Spleen (tissue), 11 donors: ENCODE measurements at regions not wholly inside any gene's neighbourhood (a gene's known extent, or its start where the extent isn't known, plus 50 kb on each side); places are given as distances from the start of the nearest gene placed in this dataset.

Experiments
- DNase-seq: peaks from one replicate; pipeline ENCODE4 v3.0.0-alpha.2; 2020
- H3K27ac ChIP-seq, 8 donors: fragments of 200-600 bp; sonication (generic) in 7 of 8; 1 replicate in 4 of 8; 2 replicates in 4 of 8; pipeline versions ENCODE4 v1.5.0 to v1.8.0; 2016 to 2021; ENCODE audit warnings: inconsistent platforms in 4 of 8, mild to moderate bottlenecking in 4 of 8, moderate library complexity in 1 of 8
- H3K27me3 ChIP-seq, 7 donors: fragments of 200-600 bp; sonication (generic) in 6 of 7; replicated peaks in 1 of 7; 1 replicate in 4 of 7; 2 replicates in 3 of 7; pipeline versions ENCODE4 v1.5.0 to v1.8.0; 2016 to 2021; ENCODE audit warnings: inconsistent platforms in 3 of 7, mild to moderate bottlenecking in 1 of 7
- H3K36me3 ChIP-seq, 6 donors: fragments of 200-600 bp; sonication (generic) in 5 of 6; 1 replicate in 4 of 6; 2 replicates in 2 of 6; pipeline versions ENCODE4 v1.5.0 to v1.8.0; 2016 to 2021; ENCODE audit warnings: inconsistent platforms in 2 of 6
- H3K4me1 ChIP-seq, 6 donors: fragments of 200-600 bp; sonication (generic) in 5 of 6; 1 replicate in 3 of 6; 2 replicates in 3 of 6; pipeline versions ENCODE4 v1.5.0 to v1.8.0; 2016 to 2021; ENCODE audit warnings: inconsistent platforms in 3 of 6
- H3K4me3 ChIP-seq, 8 donors: fragments of 200-600 bp; sonication (generic) in 7 of 8; 1 replicate in 4 of 8; 2 replicates in 4 of 8; pipeline versions ENCODE4 v1.5.0 to v1.8.0; 2016 to 2021; ENCODE audit warnings: inconsistent platforms in 4 of 8, mild to moderate bottlenecking in 4 of 8, moderate library complexity in 2 of 8
- H3K9me3 ChIP-seq, 8 donors: fragments of 200-600 bp; sonication (generic) in 7 of 8; 1 replicate in 4 of 8; 2 replicates in 4 of 8; pipeline versions ENCODE4 v1.5.0 to v1.8.0; 2016 to 2021; ENCODE audit warnings: inconsistent platforms in 4 of 8
- POLR2A ChIP-seq, 3 donors: fragments of 450-650 bp; IDR thresholded peaks; one replicate each; pipeline ENCODE4 v1.5.1; 2017; ENCODE audit warnings: antibody characterized with exemption in 3 of 3, mild to moderate bottlenecking in 1 of 3
- POLR2AphosphoS5 ChIP-seq, 3 donors: sonication (generic); formaldehyde crosslinking; IDR thresholded peaks; one replicate each; pipeline ENCODE4 v1.5.1; 2017; ENCODE audit warnings: antibody characterized with exemption in 3 of 3
- WGBS, 5 donors: extraction: QIAGEN DNeasy Blood & Tissue Kit in 3 of 5; methylation state at CpG; one replicate each; pipeline versions ENCODE4 v1.1.5 to v1.1.7; 2013 to 2018; 5-methylcytosine and 5-hydroxymethylcytosine counted together
- intact Hi-C: fragments of 100-400 bp; cut with DNase I; formaldehyde crosslinking; loops from one replicate; pipeline ENCODE4 v1.15.0; 2023; ENCODE audit warnings: low total_unique reads
- TF ChIP-seq, protein P1 (sequence below), 11 experiments: fragments of 200-600 bp in 7 of 11; fragments of 450-650 bp in 4 of 11; sonication (generic) in 4 of 11; IDR thresholded peaks in 8 of 11; conservative IDR thresholded peaks in 3 of 11; 1 replicate in 7 of 11; 2 replicates in 4 of 11; pipeline versions ENCODE4 v1.4.0 to v1.8.0; 2016 to 2021; ENCODE audit warnings: antibody characterized with exemption in 11 of 11, inconsistent platforms in 4 of 11, mild to moderate bottlenecking in 1 of 11
- donor health status: healthy with polysubstance abuse.
- donor health status: DM: no; HTN: no; CAD: no; lungs with moderate emphysema.
- donor health status: DM: no; HTN: no; CAD: no.
- donor health status: Bipolar disorder and iron deficiency.
- donor health status: healthy.
- donor health status: DM: no; HTN: no; CAD: no.
- donor health status: DM: yes; HTN: yes; CAD: no.

DNA sequence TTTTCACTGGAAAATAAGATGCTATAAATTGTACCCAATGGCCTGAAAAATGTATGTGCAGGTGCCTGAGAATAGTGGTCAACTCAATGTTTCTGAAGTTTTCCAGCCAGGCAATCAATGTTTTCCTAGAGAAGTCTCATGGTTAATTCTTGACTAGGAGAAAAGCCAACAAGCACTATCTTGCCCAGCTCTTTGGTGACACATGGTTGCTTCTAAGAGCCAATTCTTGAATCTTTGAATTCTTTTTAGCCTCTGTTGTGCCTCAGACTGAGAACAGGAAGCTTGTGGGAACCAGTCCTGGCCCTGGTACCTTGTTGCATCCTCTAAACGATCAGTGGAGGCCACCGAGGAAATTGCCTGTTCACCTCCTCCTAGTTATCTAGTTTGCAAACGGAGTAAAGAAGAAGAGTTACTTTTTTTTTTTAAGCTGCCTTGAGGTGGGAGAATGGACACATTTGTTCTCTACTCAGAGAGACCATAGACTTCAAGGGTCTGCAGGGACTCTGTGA is 144.0 kb upstream of the MKLN1 start:
- intact Hi-C loops = no loop called here
- TF ChIP-seq, protein P1, sequence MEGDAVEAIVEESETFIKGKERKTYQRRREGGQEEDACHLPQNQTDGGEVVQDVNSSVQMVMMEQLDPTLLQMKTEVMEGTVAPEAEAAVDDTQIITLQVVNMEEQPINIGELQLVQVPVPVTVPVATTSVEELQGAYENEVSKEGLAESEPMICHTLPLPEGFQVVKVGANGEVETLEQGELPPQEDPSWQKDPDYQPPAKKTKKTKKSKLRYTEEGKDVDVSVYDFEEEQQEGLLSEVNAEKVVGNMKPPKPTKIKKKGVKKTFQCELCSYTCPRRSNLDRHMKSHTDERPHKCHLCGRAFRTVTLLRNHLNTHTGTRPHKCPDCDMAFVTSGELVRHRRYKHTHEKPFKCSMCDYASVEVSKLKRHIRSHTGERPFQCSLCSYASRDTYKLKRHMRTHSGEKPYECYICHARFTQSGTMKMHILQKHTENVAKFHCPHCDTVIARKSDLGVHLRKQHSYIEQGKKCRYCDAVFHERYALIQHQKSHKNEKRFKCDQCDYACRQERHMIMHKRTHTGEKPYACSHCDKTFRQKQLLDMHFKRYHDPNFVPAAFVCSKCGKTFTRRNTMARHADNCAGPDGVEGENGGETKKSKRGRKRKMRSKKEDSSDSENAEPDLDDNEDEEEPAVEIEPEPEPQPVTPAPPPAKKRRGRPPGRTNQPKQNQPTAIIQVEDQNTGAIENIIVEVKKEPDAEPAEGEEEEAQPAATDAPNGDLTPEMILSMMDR (IDR thresholded peaks at IDR 0.05 in 8 of 11, conservative IDR thresholded peaks at IDR 0.05 in 3 of 11) = no peak
- no peak for TF ChIP-seq POLR2AphosphoS5 (IDR thresholded peaks at IDR 0.05)
- TF ChIP-seq POLR2A (IDR thresholded peaks at IDR 0.05) = no peak
- H3K27me3 ChIP-seq = no peaks in the 10 kb centered on the region
- H3K4me1 ChIP-seq = peaks cover 3 to 21% (median 7%) of the 10 kb centered on the region in 6 donors
- no peak overlapping the region for H3K27ac ChIP-seq
- WGBS, 5 donors = 16 to 34% (median 20%) methylated on average over 3 of the region's 3 CpGs
- H3K9me3 ChIP-seq = no peaks in the 10 kb centered on the region
- DNase-seq = no peak
- no peak overlapping the region for H3K4me3 ChIP-seq
- H3K36me3 ChIP-seq = no peaks in the 10 kb centered on the region

DNA sequence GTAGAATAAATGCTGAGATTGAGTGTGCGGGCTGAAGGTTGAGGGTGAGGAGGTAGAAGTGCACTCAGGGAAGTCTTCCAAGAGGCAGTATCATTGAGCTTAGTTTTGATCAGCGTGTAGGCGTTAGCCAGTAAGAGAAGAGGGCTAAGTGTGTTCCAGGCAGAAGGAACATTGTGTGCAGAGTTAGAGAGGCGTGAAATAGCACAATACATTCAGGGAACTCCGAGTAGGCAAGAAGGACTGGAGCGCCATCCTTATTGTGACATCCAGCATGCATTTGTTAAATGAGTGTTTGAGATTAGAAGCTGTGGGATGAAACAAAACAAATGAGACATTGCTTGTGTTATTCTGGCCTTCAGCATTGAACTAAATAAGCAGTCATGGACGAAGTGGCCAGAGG is 140.9 kb upstream of the MKLN1 start:
- TF ChIP-seq POLR2AphosphoS5 (IDR thresholded peaks at IDR 0.05) = no peak
- TF ChIP-seq, protein P1 (IDR thresholded peaks at IDR 0.05 in 8 of 11, conservative IDR thresholded peaks at IDR 0.05 in 3 of 11) = no peak
- TF ChIP-seq POLR2A (IDR thresholded peaks at IDR 0.05) = no peak
- intact Hi-C loops = no loop called here
- Histone ChIP-seq H3K4me3 (no peak overlapping the region), H3K27me3 (no peaks in the 10 kb centered on the region), H3K36me3 (no peaks in the 10 kb centered on the region), H3K27ac (no peak overlapping the region), H3K9me3 (no peaks in the 10 kb centered on the region), H3K4me1 (peaks cover 3 to 28% (median 13%) of the 10 kb centered on the region in 6 donors)
- WGBS, 5 donors = 91 to 96% (median 93%) methylated on average over 7 of the region's 7 CpGs
- no peak for DNase-seq

DNA sequence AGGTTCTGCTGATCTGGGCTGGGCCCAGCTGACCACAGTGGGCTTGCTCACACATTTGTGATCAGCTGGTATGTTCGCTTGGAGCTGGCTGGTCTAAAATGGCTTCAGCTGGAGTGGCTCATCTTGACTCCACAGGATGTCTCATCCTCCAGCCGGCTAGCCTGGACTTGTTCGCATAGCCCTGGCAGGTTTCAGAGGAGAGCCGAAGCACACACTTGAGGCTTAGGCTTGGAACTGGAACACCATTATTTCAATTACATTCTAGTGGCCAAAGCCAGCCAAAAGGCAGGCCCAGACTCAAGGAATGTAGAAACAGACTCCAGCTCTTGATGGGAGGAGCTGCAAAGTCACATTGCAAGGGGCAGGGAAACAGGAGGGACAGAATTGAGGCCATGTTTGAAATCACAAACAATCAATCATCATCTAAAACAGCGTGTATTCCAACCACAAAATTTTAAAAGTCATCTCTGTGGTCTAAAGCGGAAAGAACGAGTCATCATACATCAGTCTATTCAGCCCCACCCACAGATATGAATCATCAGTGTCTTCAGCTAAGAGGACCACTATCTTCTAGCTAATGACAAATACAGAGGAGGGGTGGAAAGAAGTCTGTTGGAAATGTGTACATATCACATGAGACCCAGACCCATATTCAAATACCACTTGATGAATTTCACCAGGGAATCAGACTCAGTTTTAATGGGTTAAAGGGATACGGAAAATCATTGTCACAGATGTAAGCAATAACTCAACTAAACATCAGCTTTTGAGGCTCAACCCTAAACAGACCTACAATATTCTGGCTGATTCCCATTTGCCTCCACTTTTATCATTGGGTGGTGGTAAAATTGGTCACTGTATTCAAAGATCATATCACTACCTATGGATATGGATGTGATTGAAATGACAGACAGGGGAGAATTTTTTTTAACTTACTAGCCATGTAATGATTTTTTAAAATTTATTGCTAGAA is 139.0 kb upstream of the MKLN1 start:
- peak overlapping the region in 6 of 8 donors; percentile 7 to 71 (median 48) for H3K27ac ChIP-seq
- WGBS, 5 donors = 46 to 67% (median 61%) methylated on average over 6 to 8 of the region's 8 CpGs
- no peak overlapping the region for H3K4me3 ChIP-seq
- H3K4me1 ChIP-seq = peaks cover 3 to 21% (median 11%) of the 10 kb centered on the region in 6 donors
- no peaks in the 10 kb centered on the region for H3K36me3 ChIP-seq
- intact Hi-C loops = no loop called here
- H3K27me3 ChIP-seq = no peaks in the 10 kb centered on the region
- TF ChIP-seq POLR2A (IDR thresholded peaks at IDR 0.05) (no peak), POLR2AphosphoS5 (IDR thresholded peaks at IDR 0.05) (peak in 1 of 3 donors; percentile 20)
- TF ChIP-seq, protein P1 (IDR thresholded peaks at IDR 0.05 in 8 of 11, conservative IDR thresholded peaks at IDR 0.05 in 3 of 11) = no peak
- no peak for DNase-seq
- H3K9me3 ChIP-seq = no peaks in the 10 kb centered on the region

DNA sequence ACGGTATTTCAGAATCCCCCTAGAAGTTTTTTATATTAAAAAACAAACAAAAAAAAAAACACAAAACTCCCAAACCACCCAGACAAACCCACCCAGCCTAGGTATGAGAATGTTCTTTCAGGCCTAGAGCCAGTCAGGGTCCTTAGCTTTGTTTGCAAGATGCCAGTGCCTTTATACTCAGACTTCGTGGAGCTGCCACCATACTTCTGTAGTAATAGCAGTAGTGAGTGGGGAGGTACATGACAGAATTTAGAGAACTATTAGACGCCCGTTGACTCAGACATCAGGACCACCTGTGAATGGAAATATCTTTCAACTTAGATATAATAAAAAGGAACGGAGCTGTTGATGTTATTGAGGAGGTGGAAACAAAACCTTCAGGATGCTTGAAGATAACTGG is 138.2 kb upstream of the MKLN1 start:
- Histone ChIP-seq H3K27ac (no peak overlapping the region), H3K4me1 (peaks cover 3 to 16% (median 7%) of the 10 kb centered on the region in 6 donors), H3K36me3 (no peaks in the 10 kb centered on the region), H3K9me3 (no peaks in the 10 kb centered on the region), H3K4me3 (no peak overlapping the region), H3K27me3 (no peaks in the 10 kb centered on the region)
- 74 to 87% (median 76%) methylated on average over 5 of the region's 5 CpGs for WGBS, 5 donors
- intact Hi-C loops = no loop called here
- TF ChIP-seq, protein P1 (IDR thresholded peaks at IDR 0.05 in 8 of 11, conservative IDR thresholded peaks at IDR 0.05 in 3 of 11) = no peak
- TF ChIP-seq POLR2AphosphoS5 (IDR thresholded peaks at IDR 0.05) (no peak), POLR2A (IDR thresholded peaks at IDR 0.05) (no peak)
- no peak for DNase-seq
